ENCODE measurements at regions not wholly inside any gene's neighbourhood (a gene's known extent, or its start where the extent isn't known, plus 50 kb on each side); places are given as distances from the start of the nearest gene placed in this dataset.

- BruUV-seq (replicated peaks) = no TSS peak
- no peak overlapping the region for H3K4me3 ChIP-seq
- no peak overlapping the region for H2AFZ ChIP-seq (ENCODE audit: low read depth, low read length)
- ATAC-seq = no peak
- no peaks in the 10 kb centered on the region for H3K4me1 ChIP-seq (replicated peaks in 1 of 2; ENCODE audit: control insufficient read depth in 2 of 2, insufficient read depth in 2 of 2, low read length in 2 of 2)
- ChIA-PET CTCF (ENCODE audit: low intra/inter-chr PET ratio) (no interaction called here), POLR2A (no interaction called here)
- no peaks in the 10 kb centered on the region for H3K79me2 ChIP-seq (ENCODE audit: control insufficient read depth, insufficient read depth, low read length)
- H3K9ac ChIP-seq (ENCODE audit: insufficient read depth in 1 of 2, low read depth in 2 of 2, low read length in 2 of 2) = no peak overlapping the region
- H3K9me1 ChIP-seq (ENCODE audit: control insufficient read depth, insufficient read depth, low read length) = no peaks in the 10 kb centered on the region
- H3K9me3 ChIP-seq (replicated peaks; ENCODE audit: control insufficient read depth, insufficient read depth, low read depth, low read length) = no peaks in the 10 kb centered on the region
- no peaks in the 10 kb centered on the region for H3K36me3 ChIP-seq (ENCODE audit: control insufficient read depth, insufficient read depth, low read length)
- intact Hi-C loops (cut with micrococcal nuclease) = no loop called here
- in situ Hi-C loops (cut with MboI) = no loop called here
- DNase-seq (ENCODE audit: extremely low read depth in 1 of 4, low spot score in 3 of 4) = no peak
- no peak for FAIRE-seq
- no peak overlapping the region for H3K4me2 ChIP-seq (ENCODE audit: insufficient read depth, low read length)
- no peaks in the 10 kb centered on the region for H4K20me1 ChIP-seq (replicated peaks; ENCODE audit: control insufficient read depth, insufficient read depth, low read length)
- H3K27me3 ChIP-seq (ENCODE audit: control insufficient read depth in 2 of 2, insufficient read depth in 2 of 2, low read length in 2 of 2) = peaks cover 0 to 5% of the 10 kb centered on the region in 2 experiments; a peak in 2 of 5 replicates
- WGBS (ENCODE audit: insufficient coverage, low coverage, missing lambda C conversion rate) = 0% methylated on average over 8 of the region's 8 CpGs
- H3K27ac ChIP-seq (ENCODE audit: extremely low read depth, low read depth, low read length) = no peak overlapping the region
- TF ChIP-seq KDM1A (IDR thresholded peaks at IDR 0.05) (no peak), MCM3 (IDR thresholded peaks at IDR 0.05) (no peak), ARHGAP35 (IDR thresholded peaks at IDR 0.05; ENCODE audit: partially characterized antibody) (no peak), E2F3 (CRISPR knock-in tag; IDR thresholded peaks at IDR 0.05) (no peak), ZSCAN29 (IDR thresholded peaks at IDR 0.05) (no peak), SRSF9 (IDR thresholded peaks at IDR 0.05; ENCODE audit: borderline replicate concordance, low read depth, low read length) (no peak), NCOA1 (IDR thresholded peaks at IDR 0.05; ENCODE audit: low read depth) (no peak), TOE1 (IDR thresholded peaks at IDR 0.05; ENCODE audit: borderline replicate concordance) (no peak), TOE1 (CRISPR knock-in tag; IDR thresholded peaks at IDR 0.05; ENCODE audit: borderline replicate concordance, low read depth) (no peak), IRF2 (CRISPR knock-in tag; IDR thresholded peaks at IDR 0.05) (no peak), AFF4 (CRISPR knock-in tag; IDR thresholded peaks at IDR 0.05) (no peak), ZNF280A (IDR thresholded peaks at IDR 0.05; ENCODE audit: low read depth, partially characterized antibody) (no peak), DDX20 (tag; IDR thresholded peaks at IDR 0.05; ENCODE audit: low read depth) (no peak), OTX1 (CRISPR knock-in tag; IDR thresholded peaks at IDR 0.05) (no peak), RBM15 (IDR thresholded peaks at IDR 0.05; ENCODE audit: insufficient read depth, low read length) (no peak)
Measured at GRCh38 chr2:133972786-133973185, 281.1 kb upstream of the MGAT5 start.
